GM18868 (cell line): ENCODE measurements at regions not wholly inside any gene's neighbourhood (a gene's known extent, or its start where the extent isn't known, plus 50 kb on each side); places are given as distances from the start of the nearest gene placed in this dataset.
A peak's percentile ranks its signal among the peaks of the same experiment; 100 is the strongest.
"Not testable (repeated sequence)": the region's sequence is repeated elsewhere in the genome, so short reads cannot be mapped to it uniquely, and the experiment has no call there.

ENCODE experiments used
- ATAC-seq: cut with Tn5 transposase; IDR thresholded peaks from one replicate; pipeline ENCODE4 v1.9.1; 2021; ENCODE audit warnings: mild to moderate bottlenecking, moderate library complexity; ENCODE audit not compliant: unreplicated experiment

GRCh38 chr7:17396692-17397091 lies 98.2 kb downstream of the AHR start:
- no peak for ATAC-seq

GRCh38 chr7:17401791-17402627 lies 103.6 kb downstream of the AHR start:
- peak; percentile 82 for ATAC-seq

DNA sequence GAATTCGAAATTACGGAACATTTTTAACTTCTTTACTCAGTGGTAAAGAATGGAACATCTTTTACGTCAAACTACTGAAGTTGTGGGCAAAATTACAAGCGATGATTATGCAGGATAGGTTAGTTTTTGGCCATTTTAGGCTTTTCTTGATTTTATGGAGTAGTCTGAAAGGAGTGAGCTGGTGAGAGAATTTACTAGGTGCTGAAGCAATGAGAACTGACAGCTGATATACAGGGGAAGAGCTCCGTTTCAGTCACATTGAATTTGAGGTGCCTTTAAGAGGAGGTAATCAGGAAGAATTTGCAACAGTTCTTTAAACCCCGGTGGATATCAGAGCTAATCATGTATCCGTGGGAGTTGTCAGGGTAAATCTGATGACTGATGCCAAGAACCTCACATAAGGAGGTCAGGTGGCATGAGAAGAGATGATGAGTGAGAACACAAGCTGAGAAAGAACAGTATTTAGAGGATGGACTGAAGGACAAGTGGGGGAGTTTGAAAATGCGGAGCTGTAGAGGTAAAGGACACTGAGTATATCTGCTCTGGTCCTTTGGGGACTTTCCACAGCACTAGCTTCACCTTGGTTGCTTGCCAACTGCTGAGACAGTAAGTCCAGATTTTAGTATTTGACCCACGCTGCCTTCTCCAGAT lies 104.3 kb downstream of the AHR start:
- peak; percentile 77 for ATAC-seq

DNA sequence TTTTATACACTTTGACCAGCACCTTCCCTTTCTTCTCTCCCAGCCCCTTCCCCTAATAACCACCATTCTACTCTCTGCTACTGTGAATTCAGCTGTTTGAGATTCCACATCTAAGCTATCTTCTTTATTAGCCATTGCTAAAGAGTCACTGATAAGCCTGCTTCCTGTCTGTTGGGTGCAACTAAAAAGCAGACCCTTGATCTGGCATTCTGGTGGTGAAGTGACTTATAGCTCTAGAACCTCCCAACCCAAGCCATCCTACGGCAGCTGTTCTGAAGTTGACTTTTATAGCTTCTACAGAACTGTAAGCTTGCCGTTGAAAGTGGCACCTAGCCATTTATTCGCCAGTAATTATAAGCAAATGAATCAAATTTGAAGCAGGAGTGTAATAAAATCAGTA lies 105.6 kb downstream of the AHR start:
- no peak for ATAC-seq

DNA sequence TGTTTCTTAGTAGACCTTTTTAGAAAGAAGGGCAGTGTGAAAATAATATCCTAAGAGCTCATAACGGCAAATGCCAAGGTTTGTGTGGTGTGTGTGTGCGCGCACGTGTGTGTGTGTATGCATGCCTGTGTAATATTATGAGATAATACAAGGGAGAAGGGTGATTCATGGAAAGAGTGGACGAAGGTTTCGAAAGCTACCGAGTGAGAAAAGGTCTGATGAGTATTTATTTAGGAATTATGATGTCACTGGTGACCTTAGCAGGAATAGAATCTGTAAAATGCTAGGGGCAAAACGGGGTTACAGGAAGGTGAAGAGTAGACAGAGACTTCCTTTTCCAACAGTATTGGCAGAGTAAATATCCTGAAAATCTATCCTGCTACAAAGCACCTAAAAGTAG lies 107.3 kb downstream of the AHR start:
- no peak for ATAC-seq

DNA sequence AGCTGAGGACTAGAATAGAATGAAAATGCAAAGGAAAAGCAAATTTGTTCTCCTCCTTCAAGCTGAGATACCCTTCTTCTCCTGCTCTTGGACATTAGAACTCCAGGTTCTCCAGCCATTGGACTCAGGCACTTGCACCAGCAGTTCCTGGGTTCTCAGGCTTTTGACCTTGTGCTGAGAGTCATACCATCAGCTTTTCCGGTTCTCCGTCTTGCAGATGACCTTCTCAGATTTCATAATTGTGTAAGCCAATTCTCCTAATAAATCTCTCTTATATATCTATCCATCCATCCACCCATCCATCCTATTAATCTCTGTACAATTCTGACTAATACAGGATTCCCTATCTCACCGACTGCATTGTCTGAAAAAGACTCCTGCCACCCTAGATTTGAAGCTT lies 108.3 kb downstream of the AHR start:
- no peak for ATAC-seq

GRCh38 chr7:17407229-17407628 lies 108.8 kb downstream of the AHR start:
- ATAC-seq, result no peak

DNA sequence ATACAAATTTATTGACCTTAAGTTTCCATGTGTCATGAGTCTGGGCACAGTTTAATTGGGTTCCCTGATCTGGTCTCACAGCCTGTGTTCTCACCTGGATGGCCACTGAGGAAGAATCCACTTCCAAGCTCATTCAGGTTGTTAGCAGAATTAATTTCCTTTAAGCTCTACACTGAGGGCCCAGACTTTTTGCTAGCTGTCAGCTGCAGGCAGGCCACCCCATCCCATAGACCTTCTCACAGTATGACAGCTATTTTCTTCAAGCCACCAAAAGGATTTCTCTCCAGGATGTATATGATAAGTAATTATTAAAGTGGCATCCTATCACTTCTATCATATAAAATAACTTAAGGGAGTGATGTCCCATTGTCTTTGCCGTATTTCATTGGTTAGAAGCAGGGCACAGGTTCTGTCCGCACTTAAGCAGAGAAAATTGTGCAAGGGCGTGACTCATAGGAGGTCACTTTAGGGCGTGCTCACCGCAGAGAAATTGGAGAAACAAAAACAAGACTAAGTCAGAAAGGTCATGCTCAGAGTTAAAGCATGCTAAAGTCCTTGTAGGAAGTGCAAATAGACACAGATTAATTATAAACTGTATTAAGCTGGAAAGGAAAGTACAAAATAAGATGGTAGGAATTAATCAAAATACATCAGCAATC lies 109.9 kb downstream of the AHR start:
- no peak for ATAC-seq

DNA sequence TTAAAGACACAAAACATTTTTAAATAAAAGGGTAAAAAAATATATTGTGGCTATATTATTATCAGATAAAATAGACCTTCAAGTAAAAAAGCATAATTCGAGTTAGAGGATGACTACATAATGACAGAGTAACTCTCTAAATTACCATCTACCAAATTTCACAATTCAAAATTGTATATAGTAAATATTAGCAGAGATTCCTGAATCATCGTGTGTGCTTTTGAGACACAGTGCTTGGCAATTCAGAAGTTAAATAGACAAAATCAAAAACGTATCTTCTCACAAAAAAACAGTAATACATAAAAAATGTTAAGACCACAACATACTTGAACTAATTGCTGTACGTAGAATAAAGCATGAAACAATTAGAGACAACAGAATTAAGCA lies 110.4 kb downstream of the AHR start:
- ATAC-seq, result no peak

DNA sequence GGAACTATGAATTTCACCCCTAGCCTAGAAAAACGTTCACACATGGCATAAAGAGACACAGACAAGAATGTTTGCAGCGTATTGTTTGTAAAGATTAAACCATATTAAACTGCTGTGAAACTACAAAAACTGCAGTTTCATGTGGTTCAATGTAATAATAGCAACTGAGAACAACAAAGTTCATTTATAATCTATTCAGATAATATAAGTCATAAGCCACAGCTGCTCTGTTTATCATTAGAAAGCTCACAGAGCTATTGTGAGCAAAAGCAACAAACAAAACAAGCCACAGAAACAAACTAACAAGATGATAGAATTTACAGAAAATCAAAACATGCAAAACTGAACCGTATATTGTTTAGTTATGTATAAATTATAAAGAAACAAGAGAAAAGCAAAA lies 113.5 kb downstream of the AHR start:
- ATAC-seq, result no peak

- no peak for ATAC-seq
These were observed 114.4 kb downstream of the AHR start for GRCh38 chr7:17412883-17413282.

- no peak for ATAC-seq
These were observed 117.5 kb downstream of the AHR start for GRCh38 chr7:17415955-17416354.

DNA sequence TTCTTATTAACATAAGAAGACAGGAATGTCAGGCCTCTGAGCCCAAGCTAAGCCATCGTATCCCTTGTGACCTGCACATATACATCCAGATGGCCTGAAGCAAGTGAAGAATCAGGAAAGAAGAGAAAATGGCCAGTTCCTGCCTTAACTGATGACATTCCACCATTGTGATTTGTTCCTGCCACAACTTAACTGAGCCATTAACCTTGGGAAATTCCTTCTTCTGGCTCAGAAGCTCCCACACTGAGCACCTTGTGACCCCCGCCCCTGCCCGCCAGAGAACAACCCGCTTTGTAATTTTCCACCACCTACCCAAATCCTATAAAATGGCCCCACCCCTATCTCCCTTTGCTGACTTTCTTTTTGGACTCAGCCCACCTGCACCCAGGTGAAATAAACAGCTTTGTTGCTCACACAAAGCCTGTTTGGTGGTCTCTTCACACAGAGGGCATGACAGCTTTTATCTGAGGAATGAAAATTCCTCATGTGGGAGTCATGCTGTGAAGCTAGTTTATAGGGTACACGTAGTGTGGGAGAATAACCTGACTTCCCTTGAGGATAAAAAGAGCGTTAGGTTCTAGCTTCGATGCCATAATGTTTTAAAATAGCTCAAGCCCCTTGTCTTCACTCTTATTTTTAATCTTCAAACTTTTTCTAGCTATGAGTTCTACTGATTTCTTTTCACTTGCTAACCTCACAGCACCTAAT lies 122.0 kb downstream of the AHR start:
- not testable (repeated sequence) for ATAC-seq

- ATAC-seq, result no peak
These were observed 123.5 kb downstream of the AHR start for GRCh38 chr7:17421941-17422340.

DNA sequence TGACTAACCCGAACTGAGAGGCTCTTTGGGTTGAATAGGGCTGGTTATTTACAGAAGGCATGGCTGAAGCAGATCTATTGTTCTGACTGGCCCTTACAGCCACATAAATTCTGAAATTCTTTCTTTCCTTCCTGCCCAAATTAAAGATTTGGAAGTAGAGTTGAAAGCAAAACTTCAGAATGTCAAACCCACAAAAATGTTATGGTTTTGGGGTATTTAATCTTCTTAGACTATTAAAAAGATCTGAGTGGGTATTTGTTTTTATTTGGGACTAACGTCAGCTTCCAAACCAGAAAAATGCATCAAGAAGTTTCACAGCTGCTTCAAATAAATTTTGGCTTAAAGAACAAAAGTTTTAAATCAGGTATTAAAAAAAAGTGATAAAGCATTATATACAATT lies 124.5 kb downstream of the AHR start:
- no peak for ATAC-seq

DNA sequence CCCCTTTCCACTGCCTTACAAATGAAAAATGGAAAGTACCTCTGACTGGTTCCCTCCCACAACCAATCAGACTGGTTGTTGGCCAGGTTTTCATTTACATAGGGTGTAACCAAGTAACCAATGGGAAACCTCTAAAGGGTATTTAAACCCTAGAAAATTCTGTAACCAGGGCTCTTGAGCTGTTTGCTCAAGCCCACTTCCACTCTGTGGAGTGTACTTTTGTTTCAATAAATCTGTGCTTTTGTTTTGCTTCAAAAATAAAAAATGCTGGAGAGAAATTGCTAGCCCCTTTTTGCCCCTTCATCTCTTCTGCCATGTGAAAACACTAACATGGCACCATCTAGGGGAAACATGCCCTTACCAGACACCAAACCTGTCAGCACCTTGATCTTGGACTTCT lies 129.5 kb downstream of the AHR start:
- no peak for ATAC-seq

DNA sequence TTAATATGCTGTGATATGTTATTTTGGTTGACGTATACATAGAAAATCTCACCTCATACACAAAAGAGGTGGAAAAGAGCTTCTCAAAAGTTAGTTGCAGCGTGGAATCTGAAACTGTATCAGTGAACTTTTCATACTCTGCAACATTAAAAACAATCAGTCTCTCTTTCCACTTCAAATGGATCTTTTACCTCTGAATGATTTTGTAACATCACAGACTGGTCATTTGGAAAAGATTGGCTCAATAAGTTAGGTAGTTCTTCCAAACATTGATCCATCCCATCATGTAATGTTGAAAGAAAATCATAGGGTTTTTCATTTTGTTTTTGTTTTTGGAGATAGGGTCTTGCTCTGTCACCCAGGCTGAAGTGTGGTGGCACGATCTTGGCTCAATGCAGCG lies 131.1 kb downstream of the AHR start:
- ATAC-seq, result no peak

GRCh38 chr7:17432793-17433192 lies 134.3 kb downstream of the AHR start:
- ATAC-seq, result no peak

DNA sequence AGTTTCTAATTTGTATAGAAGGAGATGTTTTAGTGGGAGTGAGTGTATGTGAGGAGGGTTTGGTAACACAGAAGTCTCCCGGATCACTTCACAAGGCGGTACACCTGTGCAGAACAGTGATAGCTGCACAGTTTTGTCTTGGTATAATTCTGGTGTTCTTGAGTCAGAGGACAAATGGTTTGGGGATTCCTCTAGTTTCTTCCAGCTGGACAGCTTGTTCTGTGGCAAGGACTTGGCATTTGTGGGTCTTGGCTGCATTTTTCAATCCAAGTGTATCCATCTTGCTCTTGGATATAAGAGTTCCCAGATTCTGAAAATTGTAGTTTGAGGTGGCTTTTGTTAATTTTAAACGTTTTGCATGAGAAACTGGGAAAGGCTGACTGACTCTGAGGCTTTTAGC lies 135.7 kb downstream of the AHR start:
- ATAC-seq, result no peak

DNA sequence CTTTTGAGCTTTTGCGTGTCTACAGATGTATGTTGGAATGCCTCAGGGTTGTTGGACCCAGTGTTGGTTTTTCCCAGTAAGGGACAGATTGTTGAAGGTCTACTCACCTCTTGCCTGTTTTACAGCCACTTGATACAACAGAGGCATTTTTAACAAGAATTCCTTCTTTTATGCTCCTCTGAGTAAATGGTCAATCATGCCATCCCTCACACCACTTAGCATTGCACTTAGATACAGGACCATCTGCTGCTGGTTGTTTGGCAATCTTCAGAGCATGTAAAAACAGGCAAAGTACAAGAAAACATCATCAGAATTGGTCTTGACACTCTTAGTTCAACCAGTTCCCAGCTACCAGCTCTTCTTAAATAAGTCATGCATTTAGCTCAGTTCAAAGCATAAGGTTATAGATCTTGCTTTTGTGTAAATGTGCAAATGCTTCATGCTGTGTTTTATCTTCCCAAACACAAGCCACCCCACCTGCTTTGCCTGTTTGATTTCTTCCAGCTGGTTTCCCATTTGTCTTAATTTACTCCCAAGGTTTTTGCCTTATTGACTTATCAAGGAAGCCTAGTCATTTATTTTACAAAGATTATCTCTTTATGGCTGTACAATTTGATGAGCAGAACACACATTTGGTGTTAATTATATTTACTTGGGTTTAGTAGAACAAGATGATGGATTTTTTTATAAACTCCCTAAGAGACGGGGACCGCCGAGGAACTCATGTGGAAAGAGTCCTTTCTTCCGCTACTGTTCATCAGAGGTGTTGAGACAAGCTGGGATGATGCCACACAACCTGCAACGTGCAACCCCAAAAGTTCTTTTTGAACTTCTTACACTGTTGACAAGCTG lies 136.6 kb downstream of the AHR start:
- no peak for ATAC-seq

DNA sequence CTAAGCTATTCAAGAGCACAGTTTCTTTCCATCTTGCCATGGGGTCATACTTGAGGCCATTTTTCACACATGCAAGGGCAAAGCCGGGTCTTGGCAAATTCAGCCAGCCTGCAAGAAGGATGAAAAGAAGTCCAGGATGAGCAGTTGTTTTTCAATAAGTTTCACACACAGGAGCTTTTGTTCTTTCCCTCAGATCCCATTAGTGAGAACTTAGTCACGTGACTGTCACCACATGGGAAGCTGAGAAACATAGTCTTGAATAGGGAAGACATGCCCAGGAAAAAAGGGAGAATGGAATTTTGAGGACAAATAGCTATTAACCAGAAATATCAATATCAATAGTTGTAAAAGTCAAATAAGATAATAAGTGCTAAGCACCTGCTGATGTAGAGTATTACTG lies 137.7 kb downstream of the AHR start:
- ATAC-seq, result no peak
